HEK293 (cell line): ENCODE measurements at regions not wholly inside any gene's neighbourhood (a gene's known extent, or its start where the extent isn't known, plus 50 kb on each side); places are given as distances from the start of the nearest gene placed in this dataset.

Experiments
- CTCF ChIA-PET: fragments of 350-600 bp; formaldehyde crosslinking; extraction: SDS; loops from one replicate; lab custom pipeline; 2021; ENCODE audit warnings: antibody characterized with exemption; lab: Yijun Ruan, JAX
- POLR2A ChIA-PET: fragments of 300-600 bp; formaldehyde crosslinking; extraction: SDS; loops from one replicate; lab custom pipeline; 2020; ENCODE audit warnings: antibody characterized with exemption, inconsistent platforms; lab: Yijun Ruan, JAX
- H3K27ac ChIP-seq: fragments of 200-500 bp; sonication (Bioruptor generic); 2 replicates; pipeline ENCODE4 v1.5.1; 2014; ENCODE audit warnings: low read depth, low read length, control low read depth, inconsistent platforms; ENCODE audit errors: extremely low read depth
- H3K36me3 ChIP-seq, 2 experiments: fragments of 200-500 bp in 1 of 2; sonication (Bioruptor generic) in 1 of 2; 1 replicate in 1 of 2; 2 replicates in 1 of 2; pipeline ENCODE4 v1.5.1; 2014 to 2017; ENCODE audit warnings: inconsistent platforms in 2 of 2, low read length in 2 of 2; ENCODE audit not compliant: control insufficient read depth in 2 of 2, insufficient read depth in 1 of 2
- H3K4me1 ChIP-seq: fragments of 200-500 bp; sonication (Bioruptor generic); 2 replicates; pipeline ENCODE4 v1.5.1; 2014; ENCODE audit warnings: mild to moderate bottlenecking, low read length, inconsistent platforms; ENCODE audit not compliant: control insufficient read depth, insufficient read depth
- H3K4me3 ChIP-seq: 2 replicates; pipeline ENCODE4 v1.5.1; 2011; ENCODE audit warnings: low read depth, mild to moderate bottlenecking, control low read depth, low read length, moderate library complexity
- H3K9me3 ChIP-seq: fragments of 200-500 bp; sonication (Bioruptor generic); 2 replicates; pipeline ENCODE4 v1.5.1; 2014; ENCODE audit warnings: low read depth, low read length, inconsistent platforms; ENCODE audit not compliant: control insufficient read depth, insufficient read depth
- GLI4 ChIP-seq: fragments of 450-650 bp; formaldehyde crosslinking; IDR thresholded peaks from 2 replicates; pipeline ENCODE4 v1.5.1; 2016; ENCODE audit warnings: missing biosample characterization, missing genetic modification characterization
- TRIM28 ChIP-seq: IDR thresholded peaks from 2 replicates; pipeline ENCODE4 v1.6.1; 2011; ENCODE audit warnings: low read length, control low read depth, borderline replicate concordance
- ZNF132 ChIP-seq: fragments of 450-650 bp; formaldehyde crosslinking; IDR thresholded peaks from 2 replicates; pipeline ENCODE4 v1.5.1; 2017; ENCODE audit warnings: missing biosample characterization, missing genetic modification characterization, borderline replicate concordance
- ZNF133 ChIP-seq: fragments of 450-650 bp; formaldehyde crosslinking; IDR thresholded peaks from 2 replicates; pipeline ENCODE4 v1.5.1; 2016; ENCODE audit warnings: missing biosample characterization, missing genetic modification characterization
- ZNF221 ChIP-seq: fragments of 450-650 bp; formaldehyde crosslinking; IDR thresholded peaks from 2 replicates; pipeline ENCODE4 v1.5.1; 2017; ENCODE audit warnings: missing biosample characterization, missing genetic modification characterization, borderline replicate concordance
- ZNF324 ChIP-seq: fragments of 450-650 bp; formaldehyde crosslinking; IDR thresholded peaks from 2 replicates; pipeline ENCODE4 v1.5.1; 2016; ENCODE audit warnings: missing biosample characterization, missing genetic modification characterization
- ZNF350 ChIP-seq: fragments of 450-650 bp; formaldehyde crosslinking; IDR thresholded peaks from 2 replicates; pipeline ENCODE4 v1.5.0; 2017; ENCODE audit warnings: missing biosample characterization, mild to moderate bottlenecking, missing genetic modification characterization
- ZNF423 ChIP-seq: fragments of 450-650 bp; formaldehyde crosslinking; IDR thresholded peaks from 2 replicates; pipeline ENCODE4 v1.5.1; 2016; ENCODE audit warnings: missing biosample characterization, missing genetic modification characterization
- ZNF549 ChIP-seq: fragments of 450-650 bp; IDR thresholded peaks from 2 replicates; pipeline ENCODE4 v1.5.1; 2018; ENCODE audit warnings: missing biosample characterization, missing genetic modification characterization, mild to moderate bottlenecking, inconsistent platforms, moderate library complexity
- ZNF561 ChIP-seq: fragments of 450-650 bp; IDR thresholded peaks from 2 replicates; pipeline ENCODE4 v1.5.1; 2018; ENCODE audit warnings: missing biosample characterization, missing genetic modification characterization, borderline replicate concordance
- ZNF580 ChIP-seq: fragments of 450-650 bp; formaldehyde crosslinking; IDR thresholded peaks from 2 replicates; pipeline ENCODE4 v1.5.1; 2016; ENCODE audit warnings: missing biosample characterization, missing genetic modification characterization
- ZNF645 ChIP-seq: fragments of 450-650 bp; formaldehyde crosslinking; IDR thresholded peaks from 2 replicates; pipeline ENCODE4; 2016; ENCODE audit warnings: missing biosample characterization, missing genetic modification characterization
- ZNF792 ChIP-seq: fragments of 450-650 bp; formaldehyde crosslinking; IDR thresholded peaks from 2 replicates; pipeline ENCODE4 v1.5.1; 2016; ENCODE audit warnings: missing biosample characterization, missing genetic modification characterization
- ZSCAN23 ChIP-seq: fragments of 450-650 bp; formaldehyde crosslinking; IDR thresholded peaks from 2 replicates; pipeline ENCODE4 v1.5.1; 2016; ENCODE audit warnings: missing biosample characterization, missing genetic modification characterization
- TF ChIP-seq, protein P1 (sequence below): fragments of 450-650 bp; formaldehyde crosslinking; IDR thresholded peaks from 2 replicates; pipeline ENCODE4 v1.5.1; 2016; ENCODE audit warnings: missing biosample characterization, missing genetic modification characterization
- TF ChIP-seq, protein P2 (sequence below): fragments of 450-650 bp; formaldehyde crosslinking; IDR thresholded peaks from 2 replicates; pipeline ENCODE4 v1.5.1; 2016; ENCODE audit warnings: missing biosample characterization, missing genetic modification characterization
- TF ChIP-seq, protein P3 (sequence below): fragments of 450-650 bp; formaldehyde crosslinking; IDR thresholded peaks from 2 replicates; pipeline ENCODE4 v1.5.1; 2016; ENCODE audit warnings: missing biosample characterization, missing genetic modification characterization
- TF ChIP-seq, protein P4 (sequence below): sonication (generic); formaldehyde crosslinking; IDR thresholded peaks from 2 replicates; pipeline ENCODE4 v1.8.1; 2022; ENCODE audit warnings: mild to moderate bottlenecking, moderate library complexity, missing genetic modification reagents
- TF ChIP-seq, protein P5 (sequence below): fragments of 450-650 bp; formaldehyde crosslinking; conservative IDR thresholded peaks from 2 replicates; pipeline ENCODE4 v1.5.1; 2016; ENCODE audit warnings: low read depth, missing biosample characterization, missing genetic modification characterization

GRCh38 chr12:58378028-58378427 lies 436.7 kb downstream of the ATP23 start:
- TF ChIP-seq GLI4 (tag by site-specific recombination) (no peak), ZNF580 (tag by site-specific recombination) (no peak), ZNF221 (tag by site-specific recombination) (no peak), ZNF350 (tag by site-specific recombination) (no peak), ZNF133 (tag by site-specific recombination) (no peak), ZNF549 (tag by site-specific recombination) (no peak), ZSCAN23 (tag by site-specific recombination) (no peak), ZNF561 (tag by site-specific recombination) (no peak), ZNF132 (tag by site-specific recombination) (no peak)
- TF ChIP-seq, protein P1, sequence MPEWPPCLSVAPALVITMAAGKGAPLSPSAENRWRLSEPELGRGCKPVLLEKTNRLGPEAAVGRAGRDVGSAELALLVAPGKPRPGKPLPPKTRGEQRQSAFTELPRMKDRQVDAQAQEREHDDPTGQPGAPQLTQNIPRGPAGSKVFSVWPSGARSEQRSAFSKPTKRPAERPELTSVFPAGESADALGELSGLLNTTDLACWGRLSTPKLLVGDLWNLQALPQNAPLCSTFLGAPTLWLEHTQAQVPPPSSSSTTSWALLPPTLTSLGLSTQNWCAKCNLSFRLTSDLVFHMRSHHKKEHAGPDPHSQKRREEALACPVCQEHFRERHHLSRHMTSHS (tag by site-specific recombination), result no peak
- TF ChIP-seq, protein P2, sequence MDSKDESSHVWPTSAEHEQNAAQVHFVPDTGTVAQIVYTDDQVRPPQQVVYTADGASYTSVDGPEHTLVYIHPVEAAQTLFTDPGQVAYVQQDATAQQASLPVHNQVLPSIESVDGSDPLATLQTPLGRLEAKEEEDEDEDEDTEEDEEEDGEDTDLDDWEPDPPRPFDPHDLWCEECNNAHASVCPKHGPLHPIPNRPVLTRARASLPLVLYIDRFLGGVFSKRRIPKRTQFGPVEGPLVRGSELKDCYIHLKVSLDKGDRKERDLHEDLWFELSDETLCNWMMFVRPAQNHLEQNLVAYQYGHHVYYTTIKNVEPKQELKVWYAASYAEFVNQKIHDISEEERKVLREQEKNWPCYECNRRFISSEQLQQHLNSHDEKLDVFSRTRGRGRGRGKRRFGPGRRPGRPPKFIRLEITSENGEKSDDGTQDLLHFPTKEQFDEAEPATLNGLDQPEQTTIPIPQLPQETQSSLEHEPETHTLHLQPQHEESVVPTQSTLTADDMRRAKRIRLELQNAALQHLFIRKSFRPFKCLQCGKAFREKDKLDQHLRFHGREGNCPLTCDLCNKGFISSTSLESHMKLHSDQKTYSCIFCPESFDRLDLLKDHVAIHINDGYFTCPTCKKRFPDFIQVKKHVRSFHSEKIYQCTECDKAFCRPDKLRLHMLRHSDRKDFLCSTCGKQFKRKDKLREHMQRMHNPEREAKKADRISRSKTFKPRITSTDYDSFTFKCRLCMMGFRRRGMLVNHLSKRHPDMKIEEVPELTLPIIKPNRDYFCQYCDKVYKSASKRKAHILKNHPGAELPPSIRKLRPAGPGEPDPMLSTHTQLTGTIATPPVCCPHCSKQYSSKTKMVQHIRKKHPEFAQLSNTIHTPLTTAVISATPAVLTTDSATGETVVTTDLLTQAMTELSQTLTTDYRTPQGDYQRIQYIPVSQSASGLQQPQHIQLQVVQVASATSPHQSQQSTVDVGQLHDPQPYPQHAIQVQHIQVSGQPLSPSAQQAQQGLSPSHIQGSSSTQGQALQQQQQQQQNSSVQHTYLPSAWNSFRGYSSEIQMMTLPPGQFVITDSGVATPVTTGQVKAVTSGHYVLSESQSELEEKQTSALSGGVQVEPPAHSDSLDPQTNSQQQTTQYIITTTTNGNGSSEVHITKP (tag by site-specific recombination), result no peak
- Histone ChIP-seq H3K27ac (no peak overlapping the region), H3K36me3 (no peaks in the 10 kb centered on the region), H3K4me1 (no peaks in the 10 kb centered on the region), H3K4me3 (no peak overlapping the region), H3K9me3 (no peaks in the 10 kb centered on the region)
- POLR2A ChIA-PET, result no interaction called here
- CTCF ChIA-PET, result no interaction called here

- H3K36me3 ChIP-seq, result no peaks in the 10 kb centered on the region
- no peaks in the 10 kb centered on the region for H3K9me3 ChIP-seq
- ChIA-PET CTCF (interaction anchor here (0.6 kb wide), 1 partner anchor 17 kb away, joined by 3 read pairs; no protein-coding TSS in a partner anchor), POLR2A (no interaction called here)
- no peaks in the 10 kb centered on the region for H3K4me1 ChIP-seq
- H3K4me3 ChIP-seq, result no peak overlapping the region
- H3K27ac ChIP-seq, result no peak overlapping the region
- TF ChIP-seq ZNF423 (no peak), TRIM28 (no peak), ZNF645 (no peak), ZNF792 (tag by site-specific recombination) (no peak), ZNF324 (tag by site-specific recombination) (no peak)
- TF ChIP-seq, protein P3, sequence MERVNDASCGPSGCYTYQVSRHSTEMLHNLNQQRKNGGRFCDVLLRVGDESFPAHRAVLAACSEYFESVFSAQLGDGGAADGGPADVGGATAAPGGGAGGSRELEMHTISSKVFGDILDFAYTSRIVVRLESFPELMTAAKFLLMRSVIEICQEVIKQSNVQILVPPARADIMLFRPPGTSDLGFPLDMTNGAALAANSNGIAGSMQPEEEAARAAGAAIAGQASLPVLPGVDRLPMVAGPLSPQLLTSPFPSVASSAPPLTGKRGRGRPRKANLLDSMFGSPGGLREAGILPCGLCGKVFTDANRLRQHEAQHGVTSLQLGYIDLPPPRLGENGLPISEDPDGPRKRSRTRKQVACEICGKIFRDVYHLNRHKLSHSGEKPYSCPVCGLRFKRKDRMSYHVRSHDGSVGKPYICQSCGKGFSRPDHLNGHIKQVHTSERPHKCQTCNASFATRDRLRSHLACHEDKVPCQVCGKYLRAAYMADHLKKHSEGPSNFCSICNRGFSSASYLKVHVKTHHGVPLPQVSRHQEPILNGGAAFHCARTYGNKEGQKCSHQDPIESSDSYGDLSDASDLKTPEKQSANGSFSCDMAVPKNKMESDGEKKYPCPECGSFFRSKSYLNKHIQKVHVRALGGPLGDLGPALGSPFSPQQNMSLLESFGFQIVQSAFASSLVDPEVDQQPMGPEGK, result no peak
- TF ChIP-seq, protein P4, sequence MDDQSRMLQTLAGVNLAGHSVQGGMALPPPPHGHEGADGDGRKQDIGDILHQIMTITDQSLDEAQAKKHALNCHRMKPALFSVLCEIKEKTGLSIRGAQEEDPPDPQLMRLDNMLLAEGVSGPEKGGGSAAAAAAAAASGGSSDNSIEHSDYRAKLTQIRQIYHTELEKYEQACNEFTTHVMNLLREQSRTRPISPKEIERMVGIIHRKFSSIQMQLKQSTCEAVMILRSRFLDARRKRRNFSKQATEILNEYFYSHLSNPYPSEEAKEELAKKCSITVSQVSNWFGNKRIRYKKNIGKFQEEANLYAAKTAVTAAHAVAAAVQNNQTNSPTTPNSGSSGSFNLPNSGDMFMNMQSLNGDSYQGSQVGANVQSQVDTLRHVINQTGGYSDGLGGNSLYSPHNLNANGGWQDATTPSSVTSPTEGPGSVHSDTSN, result no peak
- TF ChIP-seq, protein P5, sequence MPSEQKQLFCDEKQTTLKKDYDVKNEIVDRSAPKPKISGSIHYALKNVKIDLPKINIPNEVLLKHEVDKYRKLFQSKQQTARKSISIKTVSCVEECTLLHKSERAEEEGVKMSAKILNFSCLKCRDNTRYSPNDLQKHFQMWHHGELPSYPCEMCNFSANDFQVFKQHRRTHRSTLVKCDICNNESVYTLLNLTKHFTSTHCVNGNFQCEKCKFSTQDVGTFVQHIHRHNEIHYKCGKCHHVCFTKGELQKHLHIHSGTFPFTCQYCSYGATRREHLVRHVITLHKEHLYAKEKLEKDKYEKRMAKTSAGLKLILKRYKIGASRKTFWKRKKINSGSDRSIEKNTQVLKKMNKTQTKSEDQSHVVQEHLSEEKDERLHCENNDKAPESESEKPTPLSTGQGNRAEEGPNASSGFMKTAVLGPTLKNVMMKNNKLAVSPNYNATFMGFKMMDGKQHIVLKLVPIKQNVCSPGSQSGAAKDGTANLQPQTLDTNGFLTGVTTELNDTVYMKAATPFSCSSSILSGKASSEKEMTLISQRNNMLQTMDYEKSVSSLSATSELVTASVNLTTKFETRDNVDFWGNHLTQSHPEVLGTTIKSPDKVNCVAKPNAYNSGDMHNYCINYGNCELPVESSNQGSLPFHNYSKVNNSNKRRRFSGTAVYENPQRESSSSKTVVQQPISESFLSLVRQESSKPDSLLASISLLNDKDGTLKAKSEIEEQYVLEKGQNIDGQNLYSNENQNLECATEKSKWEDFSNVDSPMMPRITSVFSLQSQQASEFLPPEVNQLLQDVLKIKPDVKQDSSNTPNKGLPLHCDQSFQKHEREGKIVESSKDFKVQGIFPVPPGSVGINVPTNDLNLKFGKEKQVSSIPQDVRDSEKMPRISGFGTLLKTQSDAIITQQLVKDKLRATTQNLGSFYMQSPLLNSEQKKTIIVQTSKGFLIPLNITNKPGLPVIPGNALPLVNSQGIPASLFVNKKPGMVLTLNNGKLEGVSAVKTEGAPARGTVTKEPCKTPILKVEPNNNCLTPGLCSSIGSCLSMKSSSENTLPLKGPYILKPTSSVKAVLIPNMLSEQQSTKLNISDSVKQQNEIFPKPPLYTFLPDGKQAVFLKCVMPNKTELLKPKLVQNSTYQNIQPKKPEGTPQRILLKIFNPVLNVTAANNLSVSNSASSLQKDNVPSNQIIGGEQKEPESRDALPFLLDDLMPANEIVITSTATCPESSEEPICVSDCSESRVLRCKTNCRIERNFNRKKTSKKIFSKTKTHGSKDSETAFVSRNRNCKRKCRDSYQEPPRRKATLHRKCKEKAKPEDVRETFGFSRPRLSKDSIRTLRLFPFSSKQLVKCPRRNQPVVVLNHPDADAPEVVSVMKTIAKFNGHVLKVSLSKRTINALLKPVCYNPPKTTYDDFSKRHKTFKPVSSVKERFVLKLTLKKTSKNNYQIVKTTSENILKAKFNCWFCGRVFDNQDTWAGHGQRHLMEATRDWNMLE (tag by site-specific recombination), result no peak
These were observed 440.2 kb downstream of the ATP23 start for GRCh38 chr12:58381546-58381945.
